ENCODE measurements at regions not wholly inside any gene's neighbourhood (a gene's known extent, or its start where the extent isn't known, plus 50 kb on each side); places are given as distances from the start of the nearest gene placed in this dataset.
A peak's percentile ranks its signal among the peaks of the same experiment; 100 is the strongest.
"Not testable (repeated sequence)": the region's sequence is repeated elsewhere in the genome, so short reads cannot be mapped to it uniquely, and the experiment has no call there.

DNA sequence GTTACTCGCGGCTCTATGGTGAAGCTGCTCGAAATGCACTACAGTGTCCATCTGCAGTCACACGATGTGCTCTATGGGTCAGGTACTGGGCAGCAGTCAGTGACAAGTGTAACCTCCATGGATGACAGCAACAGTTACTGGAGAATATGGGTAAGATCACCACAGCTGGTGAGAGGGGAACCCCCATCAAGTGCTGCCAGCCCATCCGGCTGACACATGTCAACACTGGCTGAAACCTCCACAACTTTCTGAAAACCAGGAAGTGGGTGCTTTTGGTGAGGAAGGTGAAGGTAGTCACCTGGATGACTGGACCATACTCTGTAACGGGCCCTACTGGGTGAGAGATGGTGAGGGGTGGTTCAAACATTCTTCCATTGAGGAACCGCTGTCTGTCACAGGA, 87.4 kb upstream of the C15orf39 start:
- H3K4me1 ChIP-seq (replicated peaks in 1 of 2) = peaks cover 0 to 3% of the 10 kb centered on the region in 2 donors
- no peak overlapping the region for H3K4me3 ChIP-seq
- no peak for DNase-seq
- no peaks in the 10 kb centered on the region for H3K36me3 ChIP-seq (replicated peaks in 1 of 2)
- intact Hi-C loops (cut with DNase I) = loop anchor here in 1 of 2 donors (5.0 kb wide), 1 partner anchor 88 kb away; the partner anchor contains the start of gene C15orf39
- 83 to 91% (median 88%) methylated on average over 7 of the region's 7 CpGs for WGBS, 4 donors
- no peak overlapping the region for H3K27ac ChIP-seq
- no peak for TF ChIP-seq POLR2A (IDR thresholded peaks at IDR 0.05)
- no peak for TF ChIP-seq CTCF (IDR thresholded peaks at IDR 0.05)
- no peaks in the 10 kb centered on the region for H3K27me3 ChIP-seq
- no peaks in the 10 kb centered on the region for H3K9me3 ChIP-seq (replicated peaks in 1 of 3)

GRCh38 chr15:75114796-75115195, 86.9 kb upstream of the C15orf39 start:
- Histone ChIP-seq H3K27ac (no peak overlapping the region), H3K36me3 (replicated peaks in 1 of 2) (no peaks in the 10 kb centered on the region), H3K4me3 (no peak overlapping the region), H3K27me3 (no peaks in the 10 kb centered on the region), H3K4me1 (replicated peaks in 1 of 2) (peaks cover 0 to 3% of the 10 kb centered on the region in 2 donors), H3K9me3 (replicated peaks in 1 of 3) (no peaks in the 10 kb centered on the region)
- DNase-seq = peak; percentile 59 to 82 (median 67)
- intact Hi-C loops (cut with DNase I) = loop anchor here in 1 of 2 donors (5.0 kb wide), 1 partner anchor 88 kb away; the partner anchor contains the start of gene C15orf39
- no peak for TF ChIP-seq POLR2A (IDR thresholded peaks at IDR 0.05)
- 87 to 92% (median 88%) methylated on average over 3 of the region's 3 CpGs; no CpG with 5 or more reads in 1 of the 4 donors for WGBS, 4 donors

GRCh38 chr15:75115411-75115913, 86.2 kb upstream of the C15orf39 start:
- H3K9me3 ChIP-seq (replicated peaks in 1 of 3); H3K27ac ChIP-seq; H3K4me3 ChIP-seq; H3K27me3 ChIP-seq; H3K36me3 ChIP-seq (replicated peaks in 1 of 2); intact Hi-C loops (cut with DNase I); DNase-seq; H3K4me1 ChIP-seq (replicated peaks in 1 of 2): not testable (repeated sequence)
- WGBS, 4 donors = 87 to 92% (median 88%) methylated on average over 7 to 8 of the region's 8 CpGs

DNA sequence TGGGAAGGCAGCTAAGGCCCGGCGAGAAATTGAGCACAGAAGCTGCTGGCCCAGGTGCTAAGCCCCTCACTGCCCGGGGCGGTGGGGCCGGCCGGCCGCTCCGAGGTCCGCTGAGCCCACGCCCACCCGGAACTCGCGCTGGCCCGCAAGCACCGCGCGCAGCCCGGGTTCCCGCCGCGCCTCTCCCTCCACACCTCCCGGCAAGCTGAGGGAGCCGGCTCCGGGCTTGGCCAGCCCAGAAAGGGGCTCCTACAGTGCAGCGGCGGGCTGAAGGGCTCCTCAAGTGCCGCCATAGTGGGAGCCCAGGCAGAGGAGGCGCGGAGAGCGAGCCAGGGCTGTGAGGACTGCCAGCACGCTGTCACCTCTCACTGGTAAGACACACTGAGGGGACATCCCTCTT, 85.5 kb upstream of the C15orf39 start:
- H3K9me3 ChIP-seq (replicated peaks in 1 of 3); H3K27me3 ChIP-seq; DNase-seq; H3K4me1 ChIP-seq (replicated peaks in 1 of 2); H3K4me3 ChIP-seq; H3K27ac ChIP-seq; H3K36me3 ChIP-seq (replicated peaks in 1 of 2); intact Hi-C loops (cut with DNase I): not testable (repeated sequence)
- 94 to 97% (median 95%) methylated on average over 6 to 31 of the region's 31 CpGs for WGBS, 4 donors

DNA sequence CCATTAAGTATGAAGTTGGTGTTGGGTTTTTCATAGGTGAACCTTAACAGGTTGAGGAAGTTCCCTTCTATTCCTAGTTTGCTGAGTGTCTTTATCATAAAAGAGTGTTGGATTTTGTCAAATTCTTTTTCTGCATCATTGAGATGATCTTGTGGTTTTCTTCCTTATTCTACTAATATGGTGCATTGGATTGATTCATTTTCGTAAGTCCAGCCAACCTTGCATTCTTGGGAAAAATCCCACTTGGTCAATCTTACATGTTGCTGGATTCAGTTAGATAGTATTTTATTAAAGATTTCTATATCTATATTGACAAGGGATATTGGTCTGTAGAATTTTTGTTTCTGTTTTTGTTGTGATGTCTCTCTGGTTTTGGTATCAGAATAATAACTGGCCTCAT, 83.7 kb upstream of the C15orf39 start:
- H3K9me3 ChIP-seq (replicated peaks in 1 of 3) = no peaks in the 10 kb centered on the region
- intact Hi-C loops (cut with DNase I) = no loop called here
- DNase-seq = no peak
- WGBS, 4 donors = 90 to 96% (median 93%) methylated on average over 1 of the region's 1 CpG
- no peak for TF ChIP-seq CTCF (IDR thresholded peaks at IDR 0.05)
- no peak for TF ChIP-seq POLR2A (IDR thresholded peaks at IDR 0.05)
- H3K4me3 ChIP-seq = no peak overlapping the region
- no peaks in the 10 kb centered on the region for H3K4me1 ChIP-seq (replicated peaks in 1 of 2)
- H3K36me3 ChIP-seq (replicated peaks in 1 of 2) = no peaks in the 10 kb centered on the region
- H3K27me3 ChIP-seq = no peaks in the 10 kb centered on the region
- H3K27ac ChIP-seq = no peak overlapping the region

GRCh38 chr15:75119312-75119711, 82.4 kb upstream of the C15orf39 start:
- H3K4me3 ChIP-seq; H3K36me3 ChIP-seq (replicated peaks in 1 of 2); intact Hi-C loops (cut with DNase I); H3K4me1 ChIP-seq (replicated peaks in 1 of 2); H3K9me3 ChIP-seq (replicated peaks in 1 of 3); H3K27me3 ChIP-seq; DNase-seq: not testable (repeated sequence)
- 63 to 74% (median 69%) methylated on average over 4 of the region's 4 CpGs for WGBS, 4 donors
- peak overlapping the region in 1 of 5 donors; percentile 45 for H3K27ac ChIP-seq
